GM21528 (cell line): ENCODE measurements at regions not wholly inside any gene's neighbourhood (a gene's known extent, or its start where the extent isn't known, plus 50 kb on each side); places are given as distances from the start of the nearest gene placed in this dataset.

ENCODE experiments used
- ATAC-seq: cut with Tn5 transposase; IDR thresholded peaks from one replicate; pipeline ENCODE4 v1.9.1; 2021; ENCODE audit warnings: mild to moderate bottlenecking, moderate library complexity; ENCODE audit not compliant: unreplicated experiment, low FRiP score

DNA sequence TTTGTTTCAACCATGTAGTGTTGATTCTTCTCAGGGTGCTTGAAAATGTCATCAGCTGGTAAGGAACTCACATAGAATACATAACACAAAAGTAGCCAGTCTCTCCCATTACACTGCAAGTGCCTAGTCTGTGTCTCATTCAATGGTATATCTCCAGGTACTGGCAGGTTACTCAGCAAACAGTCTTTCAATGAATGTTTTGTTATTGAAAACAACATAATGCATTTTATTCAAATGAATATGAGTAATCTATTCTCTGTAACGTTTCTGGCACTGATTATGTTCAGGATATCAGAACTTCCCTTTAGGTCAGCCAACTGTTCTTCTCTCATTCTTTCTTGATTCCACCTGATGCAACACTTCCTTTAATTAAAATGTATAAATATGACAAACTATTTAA, 68.0 kb upstream of the SLITRK1 start:
- ATAC-seq: no peak

GRCh38 chr13:83943530-83944279, 61.4 kb upstream of the SLITRK1 start:
- no peak for ATAC-seq

GRCh38 chr13:83941701-83942335, 59.5 kb upstream of the SLITRK1 start:
- ATAC-seq: no peak

- no peak for ATAC-seq
Observed at GRCh38 chr13:83940742-83941141, 58.5 kb upstream of the SLITRK1 start.

DNA sequence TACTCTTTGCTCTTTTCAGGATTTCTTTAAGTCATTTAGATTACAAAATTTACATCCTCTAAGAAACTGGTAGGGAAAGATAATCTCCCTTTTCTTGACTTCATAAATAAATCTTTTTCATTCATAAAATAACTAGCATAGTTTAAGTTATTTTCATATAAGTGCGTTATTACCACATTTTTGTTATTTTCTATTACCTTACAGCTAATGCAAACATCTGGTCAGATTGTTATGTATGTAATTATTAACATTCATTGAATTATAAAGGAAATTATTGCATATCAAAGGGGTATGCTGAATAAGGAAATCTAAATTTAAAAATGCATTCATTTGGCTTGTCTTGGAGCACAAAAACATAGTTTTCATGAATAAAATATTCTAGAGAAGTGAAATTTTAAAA, 55.3 kb upstream of the SLITRK1 start:
- ATAC-seq: no peak

DNA sequence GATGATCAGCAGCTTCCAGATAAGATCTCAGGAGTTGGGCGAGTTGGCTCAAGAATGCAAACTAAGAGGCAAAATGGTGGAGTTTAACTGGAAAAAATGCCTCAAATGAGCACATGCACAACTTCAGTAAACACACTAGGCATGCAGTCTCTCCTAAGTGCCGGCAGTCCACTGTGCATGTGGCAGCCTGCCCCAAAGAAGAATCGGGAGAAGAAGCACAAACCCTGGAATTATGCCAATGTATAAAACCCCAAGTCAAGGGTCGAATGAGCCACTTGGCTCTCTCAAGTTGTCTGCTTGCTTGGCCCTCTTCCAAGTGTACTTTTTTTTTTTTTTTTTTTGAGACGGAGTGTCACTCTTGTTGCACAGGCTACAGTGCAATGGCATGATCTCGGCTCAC, 53.3 kb upstream of the SLITRK1 start:
- no peak for ATAC-seq
